Trophoblast cell (in vitro differentiated cells and primary cell): ENCODE measurements at regions not wholly inside any gene's neighbourhood (a gene's known extent, or its start where the extent isn't known, plus 50 kb on each side); places are given as distances from the start of the nearest gene placed in this dataset.
A peak's percentile ranks its signal among the peaks of the same experiment; 100 is the strongest.

ENCODE experiments used
- DNase-seq, 2 donors: peaks; one replicate each; pipeline ENCODE4 v3.0.0-alpha.2; 2016
- H2AFZ ChIP-seq: 2 replicates; pipeline ENCODE4 v1.6.1; 2013; ENCODE audit warnings: low read length, moderate library complexity, mild to moderate bottlenecking; ENCODE audit not compliant: insufficient read depth, poor library complexity
- H2AK5ac ChIP-seq: 2 replicates; pipeline ENCODE4 v1.6.1; 2013; ENCODE audit warnings: mild to moderate bottlenecking, low read length
- H2BK120ac ChIP-seq: 2 replicates; pipeline ENCODE4 v1.6.1; 2013; ENCODE audit warnings: low read length, mild to moderate bottlenecking, moderate library complexity; ENCODE audit not compliant: insufficient read depth, poor library complexity
- H2BK12ac ChIP-seq: 2 replicates; pipeline ENCODE4 v1.6.1; 2013; ENCODE audit warnings: mild to moderate bottlenecking, low read length, moderate library complexity
- H2BK5ac ChIP-seq: 2 replicates; pipeline ENCODE4 v1.6.1; 2013; ENCODE audit warnings: low read length, low read depth, moderate library complexity, mild to moderate bottlenecking; ENCODE audit not compliant: poor library complexity
- H3K14ac ChIP-seq: 2 replicates; pipeline ENCODE4 v1.6.1; 2013; ENCODE audit warnings: mild to moderate bottlenecking, low read length
- H3K18ac ChIP-seq: 2 replicates; pipeline ENCODE4 v1.6.1; 2013; ENCODE audit warnings: mild to moderate bottlenecking, low read length
- H3K23ac ChIP-seq: 2 replicates; pipeline ENCODE4 v1.6.1; 2013; ENCODE audit warnings: low read length
- H3K27ac ChIP-seq: 2 replicates; pipeline ENCODE4 v1.5.1; 2013; ENCODE audit warnings: low read depth, mild to moderate bottlenecking, inconsistent platforms, low read length, moderate library complexity
- H3K27me3 ChIP-seq: 2 replicates; pipeline ENCODE4 v1.6.1; 2013; ENCODE audit warnings: inconsistent platforms, mild to moderate bottlenecking, low read length, moderate library complexity; ENCODE audit not compliant: insufficient read depth
- H3K36me3 ChIP-seq, 2 experiments: 1 replicate in 1 of 2; 2 replicates in 1 of 2; pipeline ENCODE4 v1.6.1; 2013; ENCODE audit warnings: low read length in 2 of 2, mild to moderate bottlenecking in 2 of 2, moderate library complexity in 1 of 2; ENCODE audit not compliant: insufficient read depth in 2 of 2, control insufficient read depth in 1 of 2
- H3K4ac ChIP-seq: 2 replicates; pipeline ENCODE4 v1.6.1; 2013; ENCODE audit warnings: low read depth, mild to moderate bottlenecking, low read length, moderate library complexity
- H3K4me1 ChIP-seq, 2 experiments: 1 replicate in 1 of 2; 2 replicates in 1 of 2; pipeline ENCODE4 v1.6.1; 2013; ENCODE audit warnings: low read length in 2 of 2, mild to moderate bottlenecking in 2 of 2, moderate library complexity in 1 of 2; ENCODE audit not compliant: insufficient read depth in 2 of 2, control insufficient read depth in 1 of 2
- H3K4me2 ChIP-seq: 2 replicates; pipeline ENCODE4 v1.6.1; 2013; ENCODE audit warnings: inconsistent platforms, mild to moderate bottlenecking, low read length, moderate library complexity
- H3K4me3 ChIP-seq: 2 replicates; pipeline ENCODE4 v1.5.1; 2013; ENCODE audit warnings: mild to moderate bottlenecking, low read depth, low read length, inconsistent platforms
- H3K79me1 ChIP-seq: one replicate; pipeline ENCODE4 v1.6.1; 2013; ENCODE audit warnings: low read length
- H3K79me2 ChIP-seq: 2 replicates; pipeline ENCODE4 v1.6.1; 2013; ENCODE audit warnings: low read length, mild to moderate bottlenecking; ENCODE audit not compliant: control insufficient read depth, insufficient read depth, poor library complexity
- H3K9ac ChIP-seq: 2 replicates; pipeline ENCODE4 v1.6.1; 2013; ENCODE audit warnings: mild to moderate bottlenecking, low read length
- H3K9me3 ChIP-seq: 2 replicates; pipeline ENCODE4 v1.6.1; 2013; ENCODE audit warnings: low read depth, mild to moderate bottlenecking, control low read depth, inconsistent platforms, low read length; ENCODE audit not compliant: insufficient read depth
- H4K12ac ChIP-seq: 2 replicates; pipeline ENCODE4 v1.6.1; 2013; ENCODE audit warnings: low read depth, mild to moderate bottlenecking, low read length, moderate library complexity
- H4K8ac ChIP-seq: 2 replicates; pipeline ENCODE4 v1.6.1; 2013; ENCODE audit warnings: low read depth, mild to moderate bottlenecking, low read length, moderate library complexity
- H4K91ac ChIP-seq: one replicate; pipeline ENCODE4 v1.6.1; 2013; ENCODE audit warnings: low read depth, mild to moderate bottlenecking, low read length, moderate library complexity
- WGBS: extraction: QIAGEN DNeasy Blood & Tissue Kit; methylation state at CpG from one replicate; pipeline ENCODE4 v1.1.7; 2013; ENCODE audit warnings: missing lambda C conversion rate; ENCODE audit not compliant: insufficient read length, insufficient coverage; ENCODE audit errors: extremely low coverage; 5-methylcytosine and 5-hydroxymethylcytosine counted together

DNA sequence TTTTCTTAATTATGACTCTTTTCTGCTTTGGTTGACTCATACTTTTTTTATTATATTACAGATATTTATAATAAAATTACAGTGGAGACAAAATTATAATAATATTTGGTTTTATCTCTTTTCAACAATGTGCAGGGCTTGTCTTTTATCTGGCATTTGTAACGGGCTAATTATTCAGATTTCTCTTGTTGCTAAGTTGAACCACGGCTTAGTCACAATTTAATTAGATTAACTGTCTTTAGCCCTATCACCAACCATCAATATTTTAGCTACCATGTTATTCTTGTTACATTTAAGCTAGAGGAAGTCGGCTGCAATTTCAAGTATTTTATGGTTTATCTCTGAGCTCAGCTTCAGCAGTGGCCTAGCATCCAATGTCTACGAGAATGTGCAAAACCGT lies 798.9 kb upstream of the CA10 start:
- Histone ChIP-seq H3K36me3 (no peaks in the 10 kb centered on the region), H3K23ac (no peak overlapping the region), H4K91ac (no peak overlapping the region), H2BK120ac (no peak overlapping the region), H2AFZ (no peak overlapping the region), H3K18ac (no peak overlapping the region), H3K14ac (no peak overlapping the region), H3K79me1 (no peaks in the 10 kb centered on the region), H3K4me3 (no peak overlapping the region), H2BK12ac (no peak overlapping the region), H3K27ac (no peak overlapping the region), H2AK5ac (no peak overlapping the region), H3K4me2 (no peak overlapping the region), H3K4ac (no peak overlapping the region), H3K27me3 (no peaks in the 10 kb centered on the region), H3K9ac (no peak overlapping the region), H2BK5ac (no peak overlapping the region), H3K4me1 (no peaks in the 10 kb centered on the region), H3K79me2 (no peaks in the 10 kb centered on the region), H4K8ac (no peak overlapping the region), H4K12ac (no peak overlapping the region), H3K9me3 (no peaks in the 10 kb centered on the region)
- WGBS: no CpG with 5 or more reads among the region's 5 CpGs
- no peak for DNase-seq

GRCh38 chr17:52947418-52947817 lies 788.9 kb upstream of the CA10 start:
- WGBS: no CpG with 5 or more reads among the region's 3 CpGs
- H3K79me1 ChIP-seq: no peaks in the 10 kb centered on the region

DNA sequence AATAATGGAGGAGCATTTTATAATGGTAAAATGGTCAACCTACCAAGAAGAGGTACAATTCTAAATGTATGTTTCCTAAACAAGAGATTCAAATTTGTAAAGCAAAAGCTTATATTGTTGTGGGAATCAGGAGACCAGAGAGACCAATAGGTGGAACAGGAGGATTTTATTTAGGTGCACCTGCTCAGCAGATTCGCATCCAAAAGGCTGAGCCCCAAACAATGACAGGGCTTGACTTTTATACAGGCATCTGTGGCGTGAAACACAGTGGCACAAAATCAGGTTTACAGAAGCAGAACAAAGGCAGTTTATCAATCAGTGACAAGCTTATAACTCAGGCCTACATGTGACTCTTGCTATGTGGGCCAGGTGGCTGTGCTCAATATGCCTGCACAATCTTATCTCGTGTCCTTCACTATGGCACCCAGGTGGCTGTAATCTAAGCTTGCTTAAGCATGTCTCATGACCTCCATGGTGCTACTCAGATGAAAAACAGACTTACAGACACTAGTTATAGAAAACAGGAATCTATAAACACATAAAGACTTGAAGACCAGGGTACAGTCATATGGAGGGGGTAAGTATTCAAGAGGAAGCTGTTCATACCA lies 780.2 kb upstream of the CA10 start:
- H3K9ac ChIP-seq: no peak overlapping the region
- H4K12ac ChIP-seq: no peak overlapping the region
- no peak overlapping the region for H4K91ac ChIP-seq
- peaks cover 2% of the 10 kb centered on the region for H3K9me3 ChIP-seq
- H3K14ac ChIP-seq: no peak overlapping the region
- no peak overlapping the region for H2BK12ac ChIP-seq
- no CpG with 5 or more reads among the region's 3 CpGs for WGBS
- no peaks in the 10 kb centered on the region for H3K27me3 ChIP-seq
- H3K4me1 ChIP-seq: peaks cover 0 to 1% of the 10 kb centered on the region in 2 experiments
- no peak overlapping the region for H3K18ac ChIP-seq
- H3K79me2 ChIP-seq: no peaks in the 10 kb centered on the region
- no peak overlapping the region for H2AFZ ChIP-seq
- no peak for DNase-seq
- H3K23ac ChIP-seq: no peak overlapping the region
- no peak overlapping the region for H3K4me2 ChIP-seq
- H4K8ac ChIP-seq: no peak overlapping the region
- H3K79me1 ChIP-seq: no peaks in the 10 kb centered on the region
- H2AK5ac ChIP-seq: no peak overlapping the region
- H3K4ac ChIP-seq: no peak overlapping the region
- H3K27ac ChIP-seq: no peak overlapping the region
- no peak overlapping the region for H2BK120ac ChIP-seq
- H3K4me3 ChIP-seq: peak overlapping the region; percentile 44
- H3K36me3 ChIP-seq: no peaks in the 10 kb centered on the region
- no peak overlapping the region for H2BK5ac ChIP-seq

More at GRCh38 chr17:52947418-52947817, 788.9 kb upstream of the CA10 start:
- Histone ChIP-seq H4K12ac (no peak overlapping the region), H3K79me2 (no peaks in the 10 kb centered on the region), H3K9me3 (no peaks in the 10 kb centered on the region), H2AFZ (no peak overlapping the region), H3K4me1 (no peaks in the 10 kb centered on the region), H3K27ac (no peak overlapping the region), H3K18ac (no peak overlapping the region), H3K14ac (no peak overlapping the region), H3K4me2 (no peak overlapping the region), H2BK12ac (no peak overlapping the region), H4K91ac (no peak overlapping the region), H2BK5ac (no peak overlapping the region), H2AK5ac (no peak overlapping the region), H3K36me3 (no peaks in the 10 kb centered on the region), H3K9ac (no peak overlapping the region), H4K8ac (no peak overlapping the region), H3K23ac (no peak overlapping the region), H3K27me3 (no peaks in the 10 kb centered on the region), H3K4ac (no peak overlapping the region), H3K4me3 (no peak overlapping the region), H2BK120ac (no peak overlapping the region)
- DNase-seq: no peak

DNA sequence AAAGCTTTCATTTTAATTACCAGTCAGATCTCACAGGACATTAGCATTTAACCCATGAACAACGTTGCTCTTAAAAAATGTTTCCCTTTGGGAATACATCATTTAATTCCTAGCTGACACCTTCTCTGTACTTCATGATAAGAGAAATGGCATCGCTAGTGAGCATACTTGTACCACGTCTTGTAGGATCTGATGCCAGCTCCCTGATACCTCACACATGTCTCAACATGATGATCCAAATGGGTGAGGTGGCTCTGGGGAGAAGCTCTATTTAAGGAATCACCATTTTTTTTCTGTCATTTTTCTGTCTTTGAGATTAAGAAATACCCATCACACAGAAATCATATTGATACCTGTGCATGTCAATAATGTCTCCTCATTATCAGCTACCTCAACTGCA lies 772.1 kb upstream of the CA10 start:
- no peak for DNase-seq
- Histone ChIP-seq H4K8ac (no peak overlapping the region), H2AK5ac (no peak overlapping the region), H3K27me3 (no peaks in the 10 kb centered on the region), H3K9ac (no peak overlapping the region), H3K14ac (no peak overlapping the region), H3K9me3 (no peaks in the 10 kb centered on the region), H3K4me2 (no peak overlapping the region), H2BK5ac (no peak overlapping the region), H3K4me3 (no peak overlapping the region), H3K36me3 (no peaks in the 10 kb centered on the region), H4K91ac (no peak overlapping the region), H2BK120ac (no peak overlapping the region), H4K12ac (no peak overlapping the region), H3K79me2 (no peaks in the 10 kb centered on the region), H3K79me1 (no peaks in the 10 kb centered on the region), H3K23ac (no peak overlapping the region), H3K4me1 (no peaks in the 10 kb centered on the region), H3K18ac (no peak overlapping the region), H2BK12ac (no peak overlapping the region), H3K4ac (no peak overlapping the region), H3K27ac (no peak overlapping the region), H2AFZ (no peak overlapping the region)
- WGBS: no CpG with 5 or more reads among the region's 3 CpGs
